ENCODE measurements at regions not wholly inside any gene's neighbourhood (a gene's known extent, or its start where the extent isn't known, plus 50 kb on each side); places are given as distances from the start of the nearest gene placed in this dataset.

DNA sequence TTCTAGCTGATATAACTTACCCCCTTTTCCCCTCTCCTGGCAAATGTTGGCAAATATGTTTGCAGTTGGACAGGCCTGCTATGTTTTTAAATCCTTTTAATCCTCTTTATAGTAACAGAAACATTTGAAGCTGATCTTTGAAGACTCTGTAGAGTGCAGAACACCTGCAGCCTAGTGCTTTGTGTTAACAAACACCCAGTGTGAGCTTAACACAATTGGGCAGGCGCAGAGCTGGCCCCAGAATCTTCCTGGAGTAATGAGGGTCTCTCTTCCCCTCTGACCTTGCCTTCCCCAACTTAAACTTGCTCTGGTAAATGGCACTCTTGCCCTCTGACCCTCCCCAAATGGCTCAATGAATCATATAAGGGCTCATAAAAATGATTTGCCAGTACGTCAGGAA is 247.9 kb upstream of the LYPLAL1 start:
- TF ChIP-seq, protein P1, sequence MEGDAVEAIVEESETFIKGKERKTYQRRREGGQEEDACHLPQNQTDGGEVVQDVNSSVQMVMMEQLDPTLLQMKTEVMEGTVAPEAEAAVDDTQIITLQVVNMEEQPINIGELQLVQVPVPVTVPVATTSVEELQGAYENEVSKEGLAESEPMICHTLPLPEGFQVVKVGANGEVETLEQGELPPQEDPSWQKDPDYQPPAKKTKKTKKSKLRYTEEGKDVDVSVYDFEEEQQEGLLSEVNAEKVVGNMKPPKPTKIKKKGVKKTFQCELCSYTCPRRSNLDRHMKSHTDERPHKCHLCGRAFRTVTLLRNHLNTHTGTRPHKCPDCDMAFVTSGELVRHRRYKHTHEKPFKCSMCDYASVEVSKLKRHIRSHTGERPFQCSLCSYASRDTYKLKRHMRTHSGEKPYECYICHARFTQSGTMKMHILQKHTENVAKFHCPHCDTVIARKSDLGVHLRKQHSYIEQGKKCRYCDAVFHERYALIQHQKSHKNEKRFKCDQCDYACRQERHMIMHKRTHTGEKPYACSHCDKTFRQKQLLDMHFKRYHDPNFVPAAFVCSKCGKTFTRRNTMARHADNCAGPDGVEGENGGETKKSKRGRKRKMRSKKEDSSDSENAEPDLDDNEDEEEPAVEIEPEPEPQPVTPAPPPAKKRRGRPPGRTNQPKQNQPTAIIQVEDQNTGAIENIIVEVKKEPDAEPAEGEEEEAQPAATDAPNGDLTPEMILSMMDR (IDR thresholded peaks at IDR 0.05; ENCODE audit: low read length), result no peak
- no peak for TF ChIP-seq EZH2phosphoT487 (IDR thresholded peaks at IDR 0.05; ENCODE audit: low read length)

Measured in MM.1S (cell line).